ENCODE measurements at regions not wholly inside any gene's neighbourhood (a gene's known extent, or its start where the extent isn't known, plus 50 kb on each side); places are given as distances from the start of the nearest gene placed in this dataset.

DNA sequence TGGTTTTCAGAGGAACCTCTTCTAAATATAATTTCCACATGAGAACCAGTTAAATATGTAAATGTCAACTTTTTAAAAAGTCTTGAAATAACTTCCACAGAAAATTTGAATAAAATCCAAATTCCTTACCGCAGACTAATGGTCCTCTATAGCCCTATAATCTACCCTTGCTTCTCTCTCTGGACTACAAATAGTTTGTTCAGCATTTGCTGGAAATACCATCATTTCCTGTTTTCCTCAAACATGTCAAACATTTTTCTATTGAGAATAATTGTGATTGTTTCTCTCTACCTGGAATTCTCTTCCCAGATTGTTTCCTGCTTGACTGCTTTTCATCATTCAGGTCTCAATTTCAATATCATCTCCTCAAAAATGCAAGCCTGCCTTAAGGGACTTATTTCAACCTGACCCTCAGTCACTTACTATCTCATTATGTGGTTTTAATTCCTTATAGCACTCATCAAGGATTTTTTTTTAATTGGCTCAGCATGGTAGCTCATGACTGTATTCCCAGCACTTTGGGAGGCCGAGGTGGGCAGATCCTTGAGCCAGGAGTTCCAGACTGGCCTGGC, 898.9 kb upstream of the MIR17HG start:
- Histone ChIP-seq H3K27ac (ENCODE audit: low read depth, low read length) (no peak overlapping the region), H3F3A (ENCODE audit: control insufficient read depth, insufficient read depth) (no peaks in the 10 kb centered on the region), H3K36me3 (ENCODE audit: control insufficient read depth, low read length) (no peaks in the 10 kb centered on the region), H3K27me3 (ENCODE audit: control insufficient read depth, low read length) (no peaks in the 10 kb centered on the region), H3K79me2 (ENCODE audit: control insufficient read depth, low read length) (no peaks in the 10 kb centered on the region), H3K9me2 (replicated peaks; ENCODE audit: control insufficient read depth, low read length) (no peaks in the 10 kb centered on the region), H3K9me3 (ENCODE audit: control insufficient read depth, insufficient read depth, low read length) (no peaks in the 10 kb centered on the region), H3K4me2 (ENCODE audit: low read length) (no peak overlapping the region), H4K20me1 (ENCODE audit: control insufficient read depth, insufficient read depth, low read depth, low read length) (no peaks in the 10 kb centered on the region), H3K4me1 (ENCODE audit: control insufficient read depth, low read length) (no peaks in the 10 kb centered on the region), H3K4me3 (ENCODE audit: low read length) (no peak overlapping the region)
- no peak for TF ChIP-seq CTCF (IDR thresholded peaks at IDR 0.05; ENCODE audit: low read depth, low read length, poor library complexity, severe bottlenecking)

DNA sequence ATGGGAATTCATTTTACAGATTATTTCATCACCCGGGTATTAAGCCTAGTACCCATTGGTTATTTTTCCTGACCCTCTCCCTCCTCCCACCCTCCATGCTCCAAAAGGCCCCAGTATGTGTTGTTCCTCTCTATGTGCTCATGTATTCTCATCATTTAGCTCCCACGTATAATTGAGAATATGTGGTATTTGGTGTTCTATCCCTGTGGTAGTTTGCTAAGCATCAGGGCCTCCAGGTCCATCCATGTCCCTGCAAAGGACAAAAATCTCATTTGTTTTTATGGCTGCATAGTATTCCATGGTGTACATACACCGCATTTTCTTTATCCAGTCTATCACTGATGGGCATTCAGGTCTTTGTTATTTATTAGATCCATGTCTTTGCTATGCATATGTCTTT, 894.1 kb upstream of the MIR17HG start:
- Histone ChIP-seq H3K9me3 (ENCODE audit: control insufficient read depth, insufficient read depth, low read length) (no peaks in the 10 kb centered on the region), H3F3A (ENCODE audit: control insufficient read depth, insufficient read depth) (no peaks in the 10 kb centered on the region), H3K9me2 (replicated peaks; ENCODE audit: control insufficient read depth, low read length) (no peaks in the 10 kb centered on the region), H3K36me3 (ENCODE audit: control insufficient read depth, low read length) (no peaks in the 10 kb centered on the region), H3K27me3 (ENCODE audit: control insufficient read depth, low read length) (no peaks in the 10 kb centered on the region), H3K4me1 (ENCODE audit: control insufficient read depth, low read length) (no peaks in the 10 kb centered on the region), H3K4me3 (ENCODE audit: low read length) (no peak overlapping the region), H3K4me2 (ENCODE audit: low read length) (no peak overlapping the region), H3K79me2 (ENCODE audit: control insufficient read depth, low read length) (no peaks in the 10 kb centered on the region), H4K20me1 (ENCODE audit: control insufficient read depth, insufficient read depth, low read depth, low read length) (no peaks in the 10 kb centered on the region), H3K27ac (ENCODE audit: low read depth, low read length) (no peak overlapping the region)
- TF ChIP-seq EZH2phosphoT487 (IDR thresholded peaks at IDR 0.05; ENCODE audit: borderline replicate concordance, low read length), result no peak
- TF ChIP-seq CTCF (IDR thresholded peaks at IDR 0.05; ENCODE audit: low read depth, low read length, poor library complexity, severe bottlenecking), result no peak

GRCh38 chr13:90454002-90454636, 893.4 kb upstream of the MIR17HG start:
- Histone ChIP-seq H3K4me1 (ENCODE audit: control insufficient read depth, low read length) (no peaks in the 10 kb centered on the region), H3K79me2 (ENCODE audit: control insufficient read depth, low read length) (no peaks in the 10 kb centered on the region), H3K9me2 (replicated peaks; ENCODE audit: control insufficient read depth, low read length) (no peaks in the 10 kb centered on the region), H4K20me1 (ENCODE audit: control insufficient read depth, insufficient read depth, low read depth, low read length) (no peaks in the 10 kb centered on the region), H3K36me3 (ENCODE audit: control insufficient read depth, low read length) (no peaks in the 10 kb centered on the region), H3K27me3 (ENCODE audit: control insufficient read depth, low read length) (no peaks in the 10 kb centered on the region), H3K9me3 (ENCODE audit: control insufficient read depth, insufficient read depth, low read length) (no peaks in the 10 kb centered on the region), H3K27ac (ENCODE audit: low read depth, low read length) (no peak overlapping the region), H3K4me2 (ENCODE audit: low read length) (no peak overlapping the region), H3K4me3 (ENCODE audit: low read length) (no peak overlapping the region), H3F3A (ENCODE audit: control insufficient read depth, insufficient read depth) (no peaks in the 10 kb centered on the region)
- TF ChIP-seq EZH2phosphoT487 (IDR thresholded peaks at IDR 0.05; ENCODE audit: borderline replicate concordance, low read length) (no peak), CTCF (IDR thresholded peaks at IDR 0.05; ENCODE audit: low read depth, low read length, poor library complexity, severe bottlenecking) (no peak)
